A673 (cell line): ENCODE measurements at regions not wholly inside any gene's neighbourhood (a gene's known extent, or its start where the extent isn't known, plus 50 kb on each side); places are given as distances from the start of the nearest gene placed in this dataset.

Source experiments
- CTCF ChIP-seq: fragments of 300-800, 200-600 bp; sonication (generic); conservative IDR thresholded peaks from 2 replicates; pipeline ENCODE4 v1.5.1; 2017; ENCODE audit warnings: low read depth, mild to moderate bottlenecking, antibody characterized with exemption, low read length, moderate library complexity, mixed read lengths
- EZH2 ChIP-seq: fragments of 200-600 bp; sonication (generic); IDR thresholded peaks from 2 replicates; pipeline ENCODE4 v1.6.1; 2017; ENCODE audit warnings: borderline replicate concordance, low read depth, mild to moderate bottlenecking, mixed read lengths, antibody characterized with exemption, low read length; ENCODE audit not compliant: poor library complexity, severe bottlenecking

GRCh38 chr13:77457966-77458365, 77.5 kb upstream of the SCEL start:
- TF ChIP-seq CTCF (no peak), EZH2 (no peak)
